IPS DF 6.9 (cell line): ENCODE measurements at regions not wholly inside any gene's neighbourhood (a gene's known extent, or its start where the extent isn't known, plus 50 kb on each side); places are given as distances from the start of the nearest gene placed in this dataset.
"Not testable (repeated sequence)": the region's sequence is repeated elsewhere in the genome, so short reads cannot be mapped to it uniquely, and the experiment has no call there.

Source experiments
- DNase-seq: peaks from one replicate; pipeline ENCODE4 v3.0.0-alpha.2; 2013; ENCODE audit warnings: low read depth, low spot score
- H3K27ac ChIP-seq: one replicate; pipeline ENCODE4 v1.5.1; 2013; ENCODE audit warnings: low read length, control low read depth
- H3K27me3 ChIP-seq: 2 replicates; pipeline ENCODE4 v1.6.1; 2013; ENCODE audit warnings: mild to moderate bottlenecking, low read length; ENCODE audit not compliant: control insufficient read depth, insufficient read depth
- H3K36me3 ChIP-seq: 2 replicates; pipeline ENCODE4 v1.6.1; 2013; ENCODE audit warnings: low read length; ENCODE audit not compliant: control insufficient read depth, insufficient read depth
- H3K4me1 ChIP-seq: 2 replicates; pipeline ENCODE4 v1.6.1; 2013; ENCODE audit warnings: low read length; ENCODE audit not compliant: control insufficient read depth, insufficient read depth
- H3K4me3 ChIP-seq: 2 replicates; pipeline ENCODE4 v1.5.1; 2013; ENCODE audit warnings: mild to moderate bottlenecking, low read length
- H3K9me3 ChIP-seq: 2 replicates; pipeline ENCODE4 v1.6.1; 2013; ENCODE audit warnings: low read length, inconsistent platforms; ENCODE audit not compliant: control insufficient read depth, insufficient read depth
- WGBS: extraction: QIAGEN DNeasy Blood & Tissue Kit; methylation state at CpG from one replicate; pipeline ENCODE4 v1.1.7; 2013; ENCODE audit warnings: mixed read lengths, missing lambda C conversion rate; ENCODE audit not compliant: insufficient read length, insufficient coverage; 5-methylcytosine and 5-hydroxymethylcytosine counted together

DNA sequence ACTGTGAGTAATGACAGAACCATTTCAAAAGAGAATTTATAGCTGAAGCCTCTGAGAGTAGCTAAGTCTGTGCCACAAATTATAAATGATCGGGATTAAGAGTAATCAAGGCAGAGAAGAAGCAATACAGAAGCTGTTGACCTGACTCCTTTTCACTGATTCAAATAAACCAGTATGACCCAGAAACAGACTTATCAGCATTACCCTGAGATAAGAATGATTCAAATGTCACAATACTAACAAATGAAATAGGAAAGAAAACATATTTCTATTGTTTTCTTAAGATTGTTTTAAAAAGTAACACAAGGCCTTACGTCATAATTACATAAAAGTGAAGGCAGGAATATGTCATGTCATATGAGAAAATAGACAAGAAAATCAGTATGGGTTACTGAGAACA is 1534.6 kb downstream of the SI start:
- WGBS, result no CpG with 5 or more reads among the region's 2 CpGs
- DNase-seq, result no peak

DNA sequence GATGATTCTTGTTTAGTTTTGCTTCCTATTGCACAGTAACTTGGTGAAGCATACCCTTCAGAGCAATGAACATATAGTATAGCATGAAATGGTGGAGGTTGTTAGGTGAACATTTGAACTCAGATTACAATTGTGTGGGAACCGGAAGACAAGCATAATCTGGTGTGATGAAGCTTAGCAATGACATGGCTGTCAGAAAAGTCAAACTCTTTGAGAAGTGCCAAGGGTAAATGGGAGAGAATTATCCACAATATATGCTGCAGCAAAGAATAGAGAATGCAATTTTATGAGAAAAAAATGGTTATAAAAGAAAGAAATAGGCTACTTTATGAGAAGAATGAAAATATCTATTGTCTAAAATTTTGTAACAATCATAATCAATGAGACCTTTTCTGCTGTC is 1536.7 kb downstream of the SI start:
- WGBS, result no CpG with 5 or more reads among the region's 1 CpG
- no peaks in the 10 kb centered on the region for H3K9me3 ChIP-seq
- no peak for DNase-seq
- H3K27ac ChIP-seq, result no peak overlapping the region
- H3K36me3 ChIP-seq, result no peaks in the 10 kb centered on the region
- H3K4me3 ChIP-seq, result no peak overlapping the region
- no peaks in the 10 kb centered on the region for H3K4me1 ChIP-seq
- no peaks in the 10 kb centered on the region for H3K27me3 ChIP-seq

More for the DNA sequence above, 1534.6 kb downstream of the SI start:
- Histone ChIP-seq H3K4me1 (no peaks in the 10 kb centered on the region), H3K4me3 (no peak overlapping the region), H3K27ac (no peak overlapping the region), H3K27me3 (no peaks in the 10 kb centered on the region), H3K9me3 (no peaks in the 10 kb centered on the region), H3K36me3 (no peaks in the 10 kb centered on the region)

DNA sequence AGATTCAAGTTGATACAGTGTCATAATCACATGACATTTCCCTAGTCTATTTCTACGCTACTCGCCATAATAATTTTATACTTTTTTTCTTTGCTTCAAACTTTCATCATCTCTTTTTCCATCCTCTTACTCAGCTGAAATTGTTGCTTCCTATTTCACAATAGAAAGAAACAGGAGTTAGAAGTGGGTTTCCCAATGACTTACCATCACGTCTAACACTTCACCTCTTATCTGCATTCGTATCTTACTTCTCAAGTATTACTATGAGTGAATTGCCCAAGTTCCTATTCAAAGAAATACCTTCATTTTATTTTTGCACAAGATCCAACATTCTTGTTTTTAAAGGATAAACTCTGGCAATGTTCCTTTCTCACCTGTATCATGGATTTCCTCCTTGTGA is 1539.9 kb downstream of the SI start:
- WGBS, result 100% methylated on average over 2 of the region's 4 CpGs
- no peaks in the 10 kb centered on the region for H3K36me3 ChIP-seq
- DNase-seq, result no peak
- H3K4me3 ChIP-seq, result no peak overlapping the region
- H3K27me3 ChIP-seq, result no peaks in the 10 kb centered on the region
- H3K9me3 ChIP-seq, result no peaks in the 10 kb centered on the region
- H3K4me1 ChIP-seq, result no peaks in the 10 kb centered on the region
- H3K27ac ChIP-seq, result no peak overlapping the region

DNA sequence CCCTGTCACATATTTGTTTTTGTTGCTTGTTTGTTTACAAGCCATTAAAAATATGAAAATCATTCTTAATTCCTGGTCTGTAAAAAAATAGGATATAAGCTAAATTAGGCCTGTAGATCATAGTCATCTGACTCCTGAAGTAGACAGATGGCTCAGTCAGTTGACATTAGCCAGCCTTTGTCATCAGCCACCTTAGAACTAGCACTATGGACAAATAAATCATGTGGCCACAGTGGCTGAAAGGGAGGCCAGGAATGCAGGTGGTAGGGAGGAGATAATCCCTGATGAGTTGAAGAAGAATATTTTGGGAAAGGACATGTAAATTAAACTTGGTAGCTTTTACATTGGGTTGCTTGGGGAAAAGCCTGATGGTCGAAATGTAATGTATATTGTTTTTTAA is 1544.9 kb downstream of the SI start:
- Histone ChIP-seq H3K4me3 (no peak overlapping the region), H3K9me3 (no peaks in the 10 kb centered on the region), H3K36me3 (no peaks in the 10 kb centered on the region), H3K27ac (no peak overlapping the region), H3K4me1 (no peaks in the 10 kb centered on the region), H3K27me3 (no peaks in the 10 kb centered on the region)
- DNase-seq, result no peak
- 100% methylated on average over 1 of the region's 1 CpG for WGBS

DNA sequence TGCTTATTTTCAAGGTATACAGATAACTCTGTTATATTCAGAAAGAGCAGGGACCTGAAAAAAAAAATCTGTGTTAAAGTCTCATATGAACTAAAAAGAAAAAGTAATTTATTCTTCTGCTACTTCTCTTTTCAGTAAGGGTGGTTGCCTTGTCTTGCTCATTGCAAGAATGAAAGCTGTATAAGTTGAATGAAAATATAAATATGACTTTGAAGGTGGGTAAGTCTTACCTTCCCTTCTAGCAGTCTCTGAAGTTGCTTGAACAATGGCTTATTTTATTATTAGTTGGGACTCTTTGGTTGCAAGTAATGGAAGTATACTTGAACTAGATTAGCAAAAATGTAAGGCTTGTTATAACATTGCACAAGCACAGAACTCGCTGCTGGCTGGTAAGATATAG is 1554.9 kb downstream of the SI start:
- H3K9me3 ChIP-seq, result no peaks in the 10 kb centered on the region
- no CpG with 5 or more reads among the region's 1 CpG for WGBS
- DNase-seq, result no peak
- no peak overlapping the region for H3K27ac ChIP-seq
- H3K27me3 ChIP-seq, result no peaks in the 10 kb centered on the region
- H3K36me3 ChIP-seq, result no peaks in the 10 kb centered on the region
- no peak overlapping the region for H3K4me3 ChIP-seq
- no peaks in the 10 kb centered on the region for H3K4me1 ChIP-seq

DNA sequence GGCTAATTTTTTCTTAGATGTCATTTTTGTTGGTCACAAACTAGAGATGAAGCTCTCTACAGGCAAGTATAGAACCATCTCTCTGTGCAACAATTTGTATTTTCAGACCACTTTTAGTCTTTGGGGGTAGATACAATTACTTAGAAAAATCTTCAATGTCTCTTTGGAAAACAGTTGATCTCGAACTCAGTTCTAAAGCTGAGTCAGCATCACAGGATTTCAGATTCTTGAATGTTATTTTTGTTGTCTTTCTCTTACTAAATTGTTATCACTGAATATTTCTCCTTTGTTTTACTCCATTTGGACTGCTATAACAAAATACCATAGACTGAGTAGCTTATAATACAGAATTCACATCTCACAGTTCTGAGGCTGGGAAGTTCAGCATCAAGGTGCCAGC is 1557.0 kb downstream of the SI start:
- no peaks in the 10 kb centered on the region for H3K27me3 ChIP-seq
- no peaks in the 10 kb centered on the region for H3K9me3 ChIP-seq
- no peak overlapping the region for H3K27ac ChIP-seq
- H3K4me3 ChIP-seq, result no peak overlapping the region
- H3K4me1 ChIP-seq, result no peaks in the 10 kb centered on the region
- no peaks in the 10 kb centered on the region for H3K36me3 ChIP-seq
- DNase-seq, result no peak
- no CpG with 5 or more reads among the region's 1 CpG for WGBS

DNA sequence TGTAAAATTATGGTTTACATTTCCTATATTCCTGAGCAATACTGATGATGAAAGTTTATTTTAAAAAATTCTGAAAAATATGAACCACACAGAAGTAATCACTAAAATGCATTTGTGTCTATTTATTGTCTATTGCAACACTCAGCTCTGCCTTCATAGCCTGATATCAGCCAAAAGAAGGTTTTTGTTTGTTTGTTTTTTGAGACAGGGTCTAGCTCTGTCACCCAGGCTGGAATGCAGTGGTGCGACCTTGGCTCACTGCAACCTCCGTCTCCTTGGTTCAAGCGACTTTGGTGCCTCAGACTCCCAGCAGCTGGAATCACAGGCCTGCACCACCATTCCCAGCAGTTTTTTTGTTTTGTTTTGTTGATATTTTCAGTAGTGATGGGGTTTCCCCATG is 1560.2 kb downstream of the SI start:
- DNase-seq, result no peak
- Histone ChIP-seq H3K27ac (no peak overlapping the region), H3K9me3 (no peaks in the 10 kb centered on the region), H3K27me3 (no peaks in the 10 kb centered on the region), H3K4me1 (no peaks in the 10 kb centered on the region), H3K4me3 (no peak overlapping the region), H3K36me3 (no peaks in the 10 kb centered on the region)
- WGBS, result no CpG with 5 or more reads among the region's 3 CpGs

DNA sequence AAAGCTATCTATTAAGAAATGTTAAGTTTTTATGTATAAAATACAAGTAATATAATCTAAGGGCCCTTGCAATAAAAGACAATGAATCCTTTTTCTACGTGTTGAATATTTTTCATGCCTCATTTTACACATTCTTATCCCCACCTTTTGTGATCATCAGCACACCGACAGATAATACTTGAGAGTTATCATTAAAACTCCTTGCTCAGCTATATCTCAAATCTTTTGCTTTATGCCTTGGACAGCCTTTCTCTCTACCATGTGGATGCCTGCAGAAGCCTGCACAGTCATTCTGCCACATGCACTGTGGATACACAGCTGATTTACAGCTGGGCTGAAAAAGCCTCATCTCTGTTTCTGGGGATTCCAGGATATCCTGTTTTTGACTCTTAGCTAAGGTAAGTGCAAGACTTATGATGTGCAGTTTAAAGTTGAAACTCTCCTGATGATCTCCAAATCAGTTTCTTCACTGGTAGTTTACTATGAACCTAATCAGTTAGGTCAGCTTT is 1565.1 kb downstream of the SI start:
- H3K27me3 ChIP-seq, result no peaks in the 10 kb centered on the region
- H3K4me1 ChIP-seq, result no peaks in the 10 kb centered on the region
- no peak overlapping the region for H3K27ac ChIP-seq
- H3K4me3 ChIP-seq, result no peak overlapping the region
- no CpG with 5 or more reads among the region's 2 CpGs for WGBS
- no peak for DNase-seq
- H3K36me3 ChIP-seq, result no peaks in the 10 kb centered on the region
- no peaks in the 10 kb centered on the region for H3K9me3 ChIP-seq

DNA sequence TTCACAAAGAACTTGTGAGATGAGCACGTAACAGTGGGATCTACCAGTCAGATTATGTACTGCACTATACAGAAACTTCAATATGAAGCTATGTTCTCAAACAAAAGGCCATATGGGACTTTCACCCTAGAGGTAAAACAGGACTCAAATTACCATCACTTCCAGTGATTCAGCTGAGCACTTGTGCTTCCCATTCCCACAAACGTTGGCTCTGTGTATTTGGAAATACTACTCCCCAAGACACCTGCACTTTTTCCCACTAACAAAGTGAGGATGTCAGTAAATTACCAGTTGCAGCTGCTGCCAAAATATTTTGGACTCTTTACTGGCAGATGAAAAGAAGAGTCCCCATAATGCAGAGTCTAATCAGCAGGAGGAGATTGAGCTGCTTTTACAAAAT is 1570.1 kb downstream of the SI start:
- H3K27ac ChIP-seq, result no peak overlapping the region
- DNase-seq, result no peak

DNA sequence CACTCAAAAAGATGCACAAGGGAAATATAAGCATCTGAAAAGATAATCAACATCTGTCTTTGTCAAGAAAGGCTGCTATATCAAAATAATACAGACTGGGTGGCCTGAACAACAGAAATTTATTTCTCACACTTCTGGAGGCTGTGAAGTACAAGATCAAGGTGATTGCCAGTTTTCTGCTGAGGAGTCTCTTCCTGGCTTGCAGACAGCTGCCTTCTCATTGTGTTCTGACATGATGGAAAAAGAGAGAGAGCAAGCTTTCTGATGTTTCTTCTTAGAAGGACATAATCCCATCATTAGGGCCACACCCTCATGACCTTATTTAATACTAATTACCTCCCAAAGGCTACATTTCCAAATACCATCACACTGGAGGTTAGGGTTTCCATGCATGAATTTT is 1573.3 kb downstream of the SI start:
- no peak for DNase-seq
- Histone ChIP-seq H3K4me1 (no peaks in the 10 kb centered on the region), H3K27me3 (no peaks in the 10 kb centered on the region), H3K9me3 (no peaks in the 10 kb centered on the region), H3K4me3 (no peak overlapping the region), H3K27ac (no peak overlapping the region), H3K36me3 (no peaks in the 10 kb centered on the region)

More for the DNA sequence above, 1570.1 kb downstream of the SI start:
- Histone ChIP-seq H3K4me1 (no peaks in the 10 kb centered on the region), H3K36me3 (no peaks in the 10 kb centered on the region), H3K27me3 (no peaks in the 10 kb centered on the region), H3K9me3 (no peaks in the 10 kb centered on the region), H3K4me3 (no peak overlapping the region)
- WGBS, result no CpG with 5 or more reads among the region's 2 CpGs

DNA sequence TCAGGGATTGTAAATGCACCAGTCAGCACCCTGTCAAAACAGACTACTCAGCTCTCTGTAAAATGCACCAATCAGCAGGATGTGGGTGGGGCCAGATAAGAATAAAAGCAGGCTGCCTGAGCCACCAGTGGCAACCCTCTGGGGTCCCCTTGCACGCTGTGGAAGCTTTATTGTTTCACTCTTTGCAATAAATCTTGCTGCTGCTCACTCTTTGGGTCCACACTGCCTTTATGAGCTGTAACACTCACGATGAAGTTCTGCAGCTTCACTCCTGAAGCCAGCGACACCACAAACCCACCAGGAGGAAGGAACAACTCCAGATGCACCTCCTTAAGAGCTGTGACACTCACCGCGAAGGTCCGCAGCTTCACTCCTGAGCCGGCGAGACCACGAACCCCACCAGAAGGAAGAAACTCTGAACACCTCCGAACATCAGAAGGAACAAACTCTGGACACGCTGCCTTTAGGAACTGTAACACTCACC is 1578.5 kb downstream of the SI start:
- H3K4me3 ChIP-seq, DNase-seq, H3K27ac ChIP-seq, H3K27me3 ChIP-seq, H3K36me3 ChIP-seq, H3K9me3 ChIP-seq, H3K4me1 ChIP-seq: not testable (repeated sequence)
- WGBS, result no CpG with 5 or more reads among the region's 11 CpGs
